IPS-NIHi7 (cell line): ENCODE measurements at regions not wholly inside any gene's neighbourhood (a gene's known extent, or its start where the extent isn't known, plus 50 kb on each side); places are given as distances from the start of the nearest gene placed in this dataset.

Source experiments
- DNase-seq: peaks from one replicate; pipeline ENCODE4 v3.0.0; 2012; ENCODE audit warnings: mixed read lengths; ENCODE audit errors: extremely low spot score

- DNase-seq, result no peak
Observed at GRCh38 chr17:77393867-77394539, 253.2 kb downstream of the SEC14L1 start.

DNA sequence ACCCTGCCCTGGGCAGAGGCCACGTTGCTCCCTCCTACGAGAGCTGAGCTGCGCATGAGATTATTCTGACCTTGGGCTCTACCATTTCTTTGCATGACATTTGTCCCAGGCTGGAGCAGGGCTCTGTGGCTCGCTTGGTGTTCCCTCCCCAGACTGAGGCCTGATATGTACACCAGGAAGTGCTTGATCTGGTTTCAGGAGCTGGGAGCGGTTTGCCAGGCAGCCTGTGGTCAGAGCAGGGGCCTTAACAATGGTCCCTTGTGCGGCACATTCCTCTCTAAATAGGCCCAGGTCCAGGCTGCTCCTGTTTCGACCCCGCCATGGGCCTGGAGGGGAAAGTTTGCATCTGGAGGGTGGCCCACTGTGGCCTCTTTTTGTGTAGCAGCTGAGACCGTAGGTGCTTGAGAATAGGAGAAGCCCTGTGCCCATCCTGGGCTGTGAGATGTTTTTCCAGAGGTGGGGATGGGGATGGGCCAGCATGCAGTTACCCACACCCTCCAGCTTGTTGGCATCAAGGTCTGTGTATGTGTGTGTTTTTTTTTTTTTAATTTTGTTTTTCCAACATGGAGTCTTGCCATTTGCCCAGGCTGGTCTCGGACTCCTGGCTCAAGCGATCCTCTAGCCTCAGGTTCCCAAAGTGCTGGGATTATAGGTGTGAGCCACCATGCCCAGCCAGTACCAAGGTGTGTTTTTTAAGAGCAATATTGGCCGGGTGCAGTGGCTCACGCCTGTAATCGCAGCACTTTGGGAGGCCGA, 253.9 kb downstream of the SEC14L1 start:
- no peak for DNase-seq

DNA sequence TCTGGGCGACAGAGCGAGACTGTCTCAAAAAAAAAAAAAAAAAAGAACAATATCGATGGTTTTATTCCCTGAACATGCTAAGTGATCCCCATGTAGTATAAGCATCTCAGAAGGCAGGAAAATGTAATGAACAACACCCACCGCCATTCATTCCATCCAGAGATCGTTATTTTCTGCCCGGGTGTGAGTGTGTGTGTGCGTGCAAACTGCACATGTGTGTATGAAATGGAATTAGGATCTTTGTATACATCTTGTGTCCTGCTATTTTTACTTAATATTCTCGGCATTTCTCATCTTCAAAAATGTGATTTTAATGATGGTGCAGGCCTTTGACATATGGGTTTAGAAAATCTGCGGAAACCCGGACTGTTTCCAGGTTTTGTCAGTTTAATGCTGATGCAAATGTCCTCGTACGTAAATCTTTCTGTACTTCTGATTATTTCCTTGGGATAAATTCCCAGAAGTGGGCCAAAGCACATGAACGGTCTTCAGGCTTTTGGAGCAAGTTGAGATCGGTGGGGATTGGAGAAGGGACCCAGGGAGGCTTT, 254.8 kb downstream of the SEC14L1 start:
- DNase-seq, result no peak

DNA sequence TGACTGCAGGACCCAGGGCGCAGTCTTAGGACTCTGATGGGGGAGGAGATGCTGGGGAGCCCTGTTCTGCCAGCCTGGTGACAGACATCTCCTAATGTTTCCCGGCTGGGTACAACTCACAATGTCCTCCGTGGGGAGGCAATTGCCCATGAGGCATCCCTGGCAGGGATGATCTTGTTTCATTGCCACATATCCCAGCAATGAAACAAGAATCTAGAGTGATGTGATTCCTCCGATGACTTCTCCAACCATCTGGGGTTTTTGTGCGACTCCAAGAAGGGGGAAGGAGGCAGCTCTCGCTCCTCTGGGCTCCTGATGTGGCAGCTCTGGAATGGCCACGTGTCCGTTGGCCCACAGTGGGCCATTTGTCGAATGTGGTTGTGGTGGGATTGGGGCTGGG, 255.8 kb downstream of the SEC14L1 start:
- no peak for DNase-seq

DNA sequence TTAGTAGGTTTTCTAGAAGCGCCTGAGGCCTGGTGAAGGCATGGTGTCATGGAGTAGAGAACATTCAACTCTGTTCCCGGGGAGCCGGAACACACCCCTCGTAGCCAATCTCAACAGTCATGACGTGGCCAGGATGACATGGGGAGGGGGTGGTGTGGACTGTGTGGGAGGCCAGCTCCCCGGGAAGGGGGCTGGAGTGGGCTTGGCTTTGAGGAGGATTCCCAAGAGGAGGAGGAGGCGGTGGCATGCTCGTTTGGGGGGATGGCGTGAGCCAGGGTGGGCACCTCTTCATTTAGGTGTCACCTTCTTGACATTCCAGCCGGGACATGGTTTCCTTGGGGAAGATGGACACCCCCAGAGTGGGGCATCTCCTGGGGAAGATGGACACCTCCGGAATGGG, 257.5 kb downstream of the SEC14L1 start:
- no peak for DNase-seq

DNA sequence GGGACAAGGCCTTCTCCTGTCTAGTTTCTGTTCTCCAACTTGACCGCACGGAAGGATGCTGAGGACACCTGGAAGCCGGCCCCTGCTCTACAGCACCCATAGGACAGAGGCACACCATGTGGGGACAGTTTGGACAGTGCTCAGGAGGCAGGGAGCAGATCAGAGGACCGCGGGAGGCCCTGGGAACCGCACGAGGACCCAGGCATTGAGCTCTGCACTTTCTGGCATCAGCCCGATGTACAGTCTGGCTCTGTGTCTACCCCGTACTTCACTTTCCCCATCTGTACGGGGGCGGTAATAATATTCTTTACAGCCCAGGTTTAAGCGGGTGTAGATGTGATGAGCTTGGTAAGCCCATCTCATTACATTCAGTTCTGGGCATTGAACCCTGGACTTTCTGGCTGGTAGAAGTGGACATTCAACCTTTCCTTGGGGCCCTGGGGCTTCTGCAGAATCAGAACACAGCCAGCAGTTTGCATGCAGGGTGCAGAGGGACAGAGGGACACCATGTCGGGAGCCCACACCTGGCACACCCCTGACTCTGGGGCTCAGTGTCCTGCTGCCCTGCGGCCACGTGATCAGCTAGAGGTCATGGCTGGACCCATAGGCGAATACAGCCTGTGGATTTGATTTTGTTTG, 258.7 kb downstream of the SEC14L1 start:
- no peak for DNase-seq

- peak; percentile 75 for DNase-seq
Observed at GRCh38 chr17:77400445-77400870, 259.7 kb downstream of the SEC14L1 start.

DNA sequence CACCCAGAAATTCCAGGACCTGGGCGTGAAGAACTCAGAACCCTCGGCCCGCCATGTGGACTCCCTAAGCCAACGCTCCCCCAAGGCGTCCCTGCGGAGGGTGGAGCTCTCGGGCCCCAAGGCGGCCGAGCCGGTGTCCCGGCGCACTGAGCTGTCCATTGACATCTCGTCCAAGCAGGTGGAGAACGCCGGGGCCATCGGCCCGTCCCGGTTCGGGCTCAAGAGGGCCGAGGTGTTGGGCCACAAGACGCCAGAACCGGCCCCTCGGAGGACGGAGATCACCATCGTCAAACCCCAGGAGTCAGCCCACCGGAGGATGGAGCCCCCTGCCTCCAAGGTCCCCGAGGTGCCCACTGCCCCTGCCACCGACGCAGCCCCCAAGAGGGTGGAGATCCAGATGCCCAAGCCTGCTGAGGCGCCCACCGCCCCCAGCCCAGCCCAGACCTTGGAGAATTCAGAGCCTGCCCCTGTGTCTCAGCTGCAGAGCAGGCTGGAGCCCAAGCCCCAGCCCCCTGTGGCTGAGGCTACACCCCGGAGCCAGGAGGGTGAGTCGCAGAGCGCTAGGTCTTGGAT, 261.5 kb downstream of the SEC14L1 start:
- DNase-seq, result no peak

GRCh38 chr17:77403854-77404253, 263.1 kb downstream of the SEC14L1 start:
- DNase-seq, result no peak

DNA sequence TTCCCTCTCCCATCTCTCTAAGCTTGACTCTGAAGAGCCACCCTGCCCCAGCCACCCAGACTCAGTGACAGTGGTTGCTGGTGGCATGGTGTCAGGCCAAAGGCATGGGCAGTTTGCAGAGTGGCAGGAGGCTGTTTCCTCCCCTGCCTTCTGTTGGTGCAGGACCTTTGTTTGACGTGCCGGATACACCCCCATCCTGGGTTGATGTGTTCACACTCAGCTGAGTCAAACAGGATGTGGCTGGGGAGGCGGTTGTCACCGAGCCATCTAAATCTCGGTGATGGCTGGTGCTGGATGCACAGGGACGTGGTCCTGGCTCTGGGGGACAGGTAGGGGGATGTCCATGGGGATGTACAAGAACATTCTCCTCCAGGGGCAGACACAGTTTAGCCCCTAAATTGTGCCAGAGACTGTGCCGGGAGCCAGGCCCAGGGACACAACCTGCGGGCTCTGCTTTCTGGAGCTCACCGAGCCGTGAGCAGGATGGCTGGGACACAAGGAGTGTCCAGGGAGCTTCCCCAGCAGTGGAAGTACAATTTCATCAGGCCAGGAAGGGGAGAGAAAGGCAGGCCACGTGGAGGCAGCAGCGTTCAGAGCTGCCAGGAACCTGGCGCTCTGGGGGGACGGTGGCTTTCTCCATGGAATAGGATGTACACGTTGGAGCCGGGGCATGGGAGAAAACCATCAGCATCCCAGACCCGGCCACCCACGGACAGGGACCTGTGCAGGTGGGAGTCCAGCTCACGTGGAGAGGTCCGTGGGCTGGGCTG, 264.2 kb downstream of the SEC14L1 start:
- DNase-seq, result no peak

DNA sequence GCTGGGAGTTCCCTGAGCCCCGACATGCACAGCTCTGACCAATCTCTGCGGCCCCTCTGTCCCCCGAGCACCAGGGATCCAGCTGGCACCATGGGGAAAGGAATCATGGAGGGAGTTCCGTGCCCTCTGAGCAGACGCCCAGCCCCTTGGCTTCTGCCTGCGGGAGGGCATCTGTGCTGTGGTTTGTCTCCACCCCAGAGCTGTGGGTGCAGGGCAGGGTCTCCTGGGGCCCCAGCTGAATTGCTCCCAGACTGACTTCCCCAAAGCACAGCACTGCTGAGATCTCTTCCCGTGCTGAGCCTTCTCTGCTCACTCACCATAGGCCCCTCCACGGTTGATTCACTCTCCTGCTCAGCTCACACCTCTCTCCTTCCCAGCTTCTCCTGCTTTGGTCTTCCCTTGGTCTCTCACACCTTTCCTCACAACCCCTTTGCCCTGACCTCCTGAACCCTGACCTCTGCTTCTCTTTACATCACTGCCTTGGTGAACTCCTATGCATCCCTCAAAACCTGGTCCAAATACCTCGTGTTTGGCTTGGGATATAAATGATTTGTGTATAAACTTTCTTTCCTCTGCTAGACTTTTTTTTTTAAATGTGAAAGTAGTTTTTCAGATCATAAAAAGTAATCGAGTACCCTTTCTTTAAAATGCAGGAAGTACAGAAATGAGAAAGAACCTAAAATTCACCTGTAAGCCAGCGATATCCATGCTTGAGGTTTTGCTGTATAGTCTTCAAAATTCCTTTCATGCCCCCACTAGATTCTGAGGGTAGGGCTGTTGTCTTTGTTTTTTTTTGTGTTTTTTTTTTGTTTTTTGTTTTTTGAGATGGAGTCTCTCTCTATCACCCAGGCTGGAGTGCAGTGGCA, 265.3 kb downstream of the SEC14L1 start:
- no peak for DNase-seq

DNA sequence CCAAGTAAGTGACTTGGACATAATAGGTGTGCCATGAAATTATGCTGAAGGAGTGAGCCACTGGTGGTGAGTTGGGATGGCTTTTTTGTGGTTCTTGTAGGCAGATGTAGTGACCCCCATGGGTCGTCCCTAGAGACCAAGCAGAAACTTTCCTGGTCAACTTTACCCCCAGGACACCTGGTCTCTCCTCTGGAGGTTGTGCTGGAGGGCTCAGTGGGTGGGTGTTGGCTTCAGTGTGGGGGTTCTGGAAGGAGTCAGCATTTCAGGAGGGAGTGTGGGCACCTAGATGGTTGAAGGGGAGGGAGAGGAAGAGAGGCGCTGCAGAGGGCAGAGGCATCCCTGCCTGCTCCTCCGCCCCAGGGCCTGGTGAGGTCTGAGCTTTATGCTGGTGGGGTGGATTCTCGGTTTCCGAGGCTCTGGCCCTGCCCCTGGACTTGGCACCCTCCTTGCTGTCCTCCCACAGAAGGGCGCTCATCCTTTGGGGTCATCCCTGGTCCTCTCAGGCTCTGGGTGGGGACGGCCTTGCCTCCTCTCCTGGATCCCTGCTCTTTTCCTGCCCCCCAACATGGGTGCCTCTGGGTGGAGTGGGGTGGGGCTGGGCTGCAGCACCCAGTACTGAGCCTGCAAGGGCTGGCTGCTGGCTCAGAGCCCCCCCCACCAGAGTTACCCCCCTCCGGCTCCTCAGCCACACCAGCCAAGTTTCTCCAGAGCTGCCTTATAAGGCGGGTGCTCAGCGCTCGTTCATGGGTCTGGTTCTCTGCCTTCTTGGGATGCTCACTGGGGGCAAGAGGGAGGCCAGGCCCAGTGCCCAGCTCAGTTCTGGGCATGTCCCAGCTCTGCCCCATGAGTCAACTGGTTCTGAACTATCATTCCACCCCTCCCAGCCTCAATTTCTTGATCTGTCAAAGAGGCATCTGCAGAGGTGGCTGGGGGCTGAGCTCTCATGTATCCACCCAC, 266.8 kb downstream of the SEC14L1 start:
- DNase-seq, result no peak

DNA sequence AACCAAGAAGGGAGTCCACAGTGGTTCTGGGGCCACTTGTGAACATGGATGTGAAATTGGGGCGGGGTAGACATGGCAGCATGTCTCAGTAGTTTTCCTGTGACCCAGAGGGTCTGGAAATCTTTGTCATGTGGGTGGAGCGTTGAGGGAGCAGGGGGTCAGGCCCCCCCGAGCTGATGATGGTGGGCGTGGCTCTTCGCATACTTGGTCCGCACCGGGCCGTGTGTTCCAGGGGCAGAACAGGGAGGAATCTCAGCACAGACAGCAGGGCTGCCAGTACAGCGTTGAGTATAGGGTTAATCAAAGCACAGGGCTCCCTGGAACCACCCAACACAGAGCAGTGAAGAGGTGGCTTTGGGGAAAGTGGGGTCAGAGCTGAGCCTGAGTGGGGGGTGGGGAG, 267.5 kb downstream of the SEC14L1 start:
- DNase-seq, result no peak

- peak; percentile 76 for DNase-seq
Observed at GRCh38 chr17:77409282-77410161, 268.8 kb downstream of the SEC14L1 start.

GRCh38 chr17:77410470-77410869, 269.7 kb downstream of the SEC14L1 start:
- no peak for DNase-seq

GRCh38 chr17:77414811-77415400, 274.1 kb downstream of the SEC14L1 start:
- no peak for DNase-seq

DNA sequence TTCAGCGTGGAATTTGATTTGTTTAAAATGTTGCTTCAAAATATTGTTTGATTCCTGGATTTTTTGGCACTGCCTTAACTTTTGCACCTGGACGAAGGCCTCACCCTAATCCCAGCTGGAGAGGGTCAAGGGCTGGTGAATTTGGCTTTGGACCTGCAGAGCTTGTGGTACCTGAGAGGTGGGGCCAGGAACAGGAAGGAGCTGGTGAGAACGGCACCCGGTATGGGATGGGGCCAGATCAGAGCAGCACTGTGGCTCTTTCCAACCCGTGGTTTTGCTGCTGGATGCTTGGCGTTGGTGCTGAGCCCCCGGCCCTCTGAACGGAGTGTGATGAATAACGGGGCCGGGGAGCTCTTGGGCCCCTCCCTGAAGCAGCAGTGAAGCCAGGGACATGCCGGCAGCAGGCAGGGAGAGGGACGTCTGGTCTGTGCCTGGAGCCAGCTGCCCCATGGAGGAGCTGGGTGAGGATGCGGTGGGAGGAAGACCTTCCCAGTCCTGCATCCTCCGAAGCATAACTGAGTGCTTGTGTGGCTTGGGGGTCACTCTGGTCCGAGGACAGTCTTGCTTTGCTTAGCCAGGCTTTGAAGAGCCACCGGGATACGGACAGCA, 275.4 kb downstream of the SEC14L1 start:
- DNase-seq, result no peak

DNA sequence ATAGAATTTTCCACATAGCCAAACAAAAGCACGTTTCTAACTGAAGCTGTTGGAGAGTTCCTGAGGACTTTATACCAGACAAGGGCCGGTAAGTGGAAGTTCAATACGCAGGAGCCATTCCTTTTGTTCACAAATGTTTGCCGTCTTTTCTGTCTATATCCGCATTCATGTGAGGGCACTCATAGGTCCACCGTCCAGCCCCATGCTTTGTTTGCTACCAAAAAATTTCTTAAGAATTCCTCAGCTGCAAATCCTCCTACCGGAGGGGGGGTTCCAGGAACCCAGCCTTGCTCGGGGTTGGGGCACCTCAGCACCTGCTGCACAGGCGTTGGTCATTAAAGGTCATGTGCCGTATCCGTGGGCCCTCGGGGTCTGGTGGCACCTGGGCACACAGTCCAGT, 276.8 kb downstream of the SEC14L1 start:
- DNase-seq, result no peak
